ENCODE measurements at regions not wholly inside any gene's neighbourhood (a gene's known extent, or its start where the extent isn't known, plus 50 kb on each side); places are given as distances from the start of the nearest gene placed in this dataset.
"Not testable (repeated sequence)": the region's sequence is repeated elsewhere in the genome, so short reads cannot be mapped to it uniquely, and the experiment has no call there.

GRCh38 chr3:72093270-72093991 lies 308.5 kb upstream of the PROK2 start:
- no peak for FAIRE-seq

- FAIRE-seq: no peak
Observed at GRCh38 chr3:72092778-72093177, 307.8 kb upstream of the PROK2 start.

- FAIRE-seq: no peak
Observed at GRCh38 chr3:72088486-72089025, 303.6 kb upstream of the PROK2 start.

- FAIRE-seq: no peak
Observed at GRCh38 chr3:72087420-72087819, 302.5 kb upstream of the PROK2 start.

GRCh38 chr3:72086743-72087087 lies 301.8 kb upstream of the PROK2 start:
- FAIRE-seq: no peak

GRCh38 chr3:72086042-72086742 lies 301.2 kb upstream of the PROK2 start:
- FAIRE-seq: no peak

- FAIRE-seq: no peak
Observed at GRCh38 chr3:72085036-72085435, 300.1 kb upstream of the PROK2 start.

GRCh38 chr3:72082776-72083462 lies 298.0 kb upstream of the PROK2 start:
- no peak for FAIRE-seq

- FAIRE-seq: no peak
Observed at GRCh38 chr3:72082186-72082715, 297.3 kb upstream of the PROK2 start.

GRCh38 chr3:72081471-72082185 lies 296.7 kb upstream of the PROK2 start:
- no peak for FAIRE-seq

GRCh38 chr3:72080800-72081199 lies 295.9 kb upstream of the PROK2 start:
- no peak for FAIRE-seq

GRCh38 chr3:72080095-72080494 lies 295.1 kb upstream of the PROK2 start:
- FAIRE-seq: no peak

- no peak for FAIRE-seq
Observed at GRCh38 chr3:72079369-72079872, 294.5 kb upstream of the PROK2 start.

- FAIRE-seq: no peak
Observed at GRCh38 chr3:72078676-72079368, 293.9 kb upstream of the PROK2 start.

- no peak for FAIRE-seq
Observed at GRCh38 chr3:72077473-72078259, 292.7 kb upstream of the PROK2 start.

- FAIRE-seq: not testable (repeated sequence)
Observed at GRCh38 chr3:72075848-72076247, 290.9 kb upstream of the PROK2 start.

GRCh38 chr3:72071624-72072023 lies 286.7 kb upstream of the PROK2 start:
- no peak for FAIRE-seq

GRCh38 chr3:72070005-72070404 lies 285.1 kb upstream of the PROK2 start:
- no peak for FAIRE-seq

- FAIRE-seq: no peak
Observed at GRCh38 chr3:72069543-72069942, 284.6 kb upstream of the PROK2 start.

GRCh38 chr3:72068621-72069020 lies 283.7 kb upstream of the PROK2 start:
- no peak for FAIRE-seq

GRCh38 chr3:72067721-72068120 lies 282.8 kb upstream of the PROK2 start:
- no peak for FAIRE-seq
